ENCODE measurements at regions not wholly inside any gene's neighbourhood (a gene's known extent, or its start where the extent isn't known, plus 50 kb on each side); places are given as distances from the start of the nearest gene placed in this dataset.
"Not testable (repeated sequence)": the region's sequence is repeated elsewhere in the genome, so short reads cannot be mapped to it uniquely, and the experiment has no call there.

DNA sequence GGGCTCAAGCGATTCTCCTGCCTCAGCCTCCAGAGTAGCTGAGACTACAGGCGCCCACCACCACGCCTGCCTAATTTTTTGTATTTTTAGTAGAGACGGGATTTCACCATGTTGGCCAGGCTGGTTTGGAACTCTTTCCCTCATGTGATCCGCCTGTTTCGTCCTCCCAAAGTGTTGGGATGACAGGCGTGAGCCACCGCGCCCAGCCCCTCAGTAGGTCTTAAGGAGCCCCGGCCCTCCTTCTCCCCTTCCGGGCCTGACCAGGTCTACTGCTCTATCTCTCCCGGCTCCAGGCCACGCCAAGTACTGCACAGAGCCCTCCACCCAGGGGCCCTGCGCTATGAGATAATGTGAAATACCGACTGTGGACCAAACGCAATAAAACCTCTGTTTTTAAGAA is 785.5 kb downstream of the FOXD4L5 start:
- not testable (repeated sequence) for DNase-seq (ENCODE audit: low spot score)

DNA sequence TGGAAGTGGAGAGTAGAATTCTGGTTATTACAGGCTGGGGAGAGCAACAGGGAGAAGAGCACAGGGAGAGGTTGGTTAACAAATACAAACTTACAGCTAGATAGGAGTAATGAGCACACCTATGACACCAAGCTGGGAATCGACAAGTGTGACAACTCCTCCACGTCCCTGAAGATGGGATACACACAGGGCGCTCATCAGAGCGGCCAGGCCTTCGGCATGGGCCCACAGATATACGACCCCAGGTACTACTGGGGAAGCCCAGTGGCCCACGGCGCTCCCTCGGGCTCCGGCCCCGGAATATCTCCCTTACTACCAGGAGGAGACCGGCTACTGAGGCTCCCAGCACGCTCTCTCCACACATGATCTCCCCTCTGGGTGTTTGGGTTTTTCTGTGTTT is 786.6 kb downstream of the FOXD4L5 start:
- not testable (repeated sequence) for DNase-seq (ENCODE audit: low spot score)

DNA sequence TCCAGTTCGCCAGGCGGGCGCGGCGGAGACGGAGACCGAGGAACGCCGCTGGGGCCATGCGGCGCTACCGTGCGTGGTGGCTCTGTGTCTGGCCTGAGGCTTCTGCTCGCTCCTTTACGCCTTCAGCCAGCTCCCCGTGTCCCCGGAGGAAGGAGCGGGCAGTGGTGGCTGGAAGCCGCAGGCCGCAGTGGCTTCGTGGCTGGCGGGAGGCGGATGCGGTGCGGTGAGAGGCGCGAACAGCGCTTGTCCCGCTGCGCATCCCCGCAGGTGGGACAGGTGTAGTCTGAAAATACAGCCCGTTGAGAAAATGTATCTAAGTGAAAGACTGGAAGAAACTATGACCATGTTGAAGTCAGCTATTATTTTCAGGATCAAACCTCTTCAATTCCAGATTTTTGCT is 796.5 kb downstream of the FOXD4L5 start:
- not testable (repeated sequence) for DNase-seq (ENCODE audit: low spot score)

DNA sequence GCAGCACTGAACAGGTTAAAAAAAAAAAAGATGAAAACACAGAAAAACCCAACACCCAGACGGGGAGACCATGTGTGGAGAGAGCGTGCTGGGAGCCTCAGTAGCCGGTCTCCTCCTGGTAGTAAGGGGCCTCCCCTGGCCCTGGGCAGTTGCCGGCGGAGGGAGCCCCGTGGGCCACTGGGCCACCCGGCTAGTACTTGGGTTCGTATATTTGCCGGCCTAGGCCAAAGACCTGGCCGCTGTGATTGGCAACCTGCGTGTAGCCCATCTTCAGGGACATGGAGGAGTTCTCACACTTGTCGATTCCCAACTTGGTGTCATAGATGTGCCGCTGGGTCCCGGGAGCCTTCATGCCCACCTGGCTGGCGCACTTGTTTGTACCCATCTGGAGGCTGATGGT is 798.9 kb downstream of the FOXD4L5 start:
- not testable (repeated sequence) for DNase-seq (ENCODE audit: low spot score)

DNA sequence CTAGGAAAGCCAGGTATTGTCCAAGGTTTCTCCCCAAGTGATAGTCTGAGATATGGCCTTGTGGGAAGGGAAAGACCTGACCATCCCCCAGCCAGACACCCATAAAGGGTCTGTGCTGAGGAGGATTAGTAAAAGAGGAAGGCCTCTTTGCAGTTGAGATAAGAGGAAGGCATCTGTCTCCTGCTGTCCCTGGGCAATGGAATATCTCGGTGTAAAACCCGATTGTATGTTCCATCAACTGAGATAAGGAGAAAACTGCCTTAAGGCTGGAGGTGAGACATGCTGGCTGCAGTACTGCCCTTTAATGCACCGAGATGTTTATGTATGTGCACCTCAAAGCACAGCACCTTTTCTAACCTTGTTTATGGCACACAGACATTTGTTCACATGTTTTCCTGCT is 805.9 kb downstream of the FOXD4L5 start:
- not testable (repeated sequence) for DNase-seq (ENCODE audit: low spot score)

DNA sequence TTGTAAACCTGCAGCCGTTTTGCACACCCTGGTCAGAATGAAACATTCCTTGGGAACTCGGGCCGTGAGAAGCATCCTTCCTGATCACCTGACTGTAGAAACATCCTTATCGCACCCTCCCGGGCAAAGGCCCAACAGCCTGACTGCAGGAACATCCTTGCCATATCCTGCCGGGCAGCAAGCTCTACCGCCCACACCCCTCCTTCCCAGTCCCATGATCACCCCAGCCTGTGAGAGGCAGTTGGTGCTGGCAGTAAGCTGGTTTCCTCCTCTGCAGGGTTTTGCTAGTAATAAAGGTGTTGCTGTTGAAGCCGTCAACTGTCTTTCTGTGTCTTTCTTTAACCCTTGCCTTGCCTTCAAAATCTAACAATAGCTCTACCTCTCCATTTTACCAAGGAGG is 816.1 kb downstream of the FOXD4L5 start:
- not testable (repeated sequence) for DNase-seq (ENCODE audit: low spot score)

DNA sequence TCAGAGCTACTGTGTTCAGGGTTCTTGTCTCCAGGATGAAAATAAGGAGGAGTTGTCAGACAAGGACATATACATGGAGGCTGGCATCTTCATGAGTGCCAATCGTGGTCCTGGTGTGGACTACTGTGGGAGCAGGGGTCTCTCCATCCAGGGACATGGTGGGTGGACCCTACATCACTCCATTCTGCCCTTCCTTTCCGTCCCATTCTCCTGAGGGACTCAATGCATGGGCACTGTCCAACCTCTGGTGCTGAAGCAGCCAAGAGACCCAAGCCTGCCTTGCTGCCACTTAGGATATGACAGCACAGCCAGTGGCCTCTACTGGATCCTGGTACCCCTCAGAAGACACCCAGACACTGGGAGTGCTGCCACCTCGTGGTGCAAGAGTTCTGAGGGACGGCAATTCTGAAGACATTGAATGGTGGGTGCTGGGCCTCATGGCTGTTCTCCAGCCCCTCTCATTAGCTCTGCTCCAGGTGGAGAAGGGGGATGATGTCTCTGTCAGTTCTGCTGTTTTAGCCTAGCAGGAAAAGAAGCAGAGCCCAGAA is 818.9 kb downstream of the FOXD4L5 start:
- DNase-seq (ENCODE audit: low spot score), result not testable (repeated sequence)

DNA sequence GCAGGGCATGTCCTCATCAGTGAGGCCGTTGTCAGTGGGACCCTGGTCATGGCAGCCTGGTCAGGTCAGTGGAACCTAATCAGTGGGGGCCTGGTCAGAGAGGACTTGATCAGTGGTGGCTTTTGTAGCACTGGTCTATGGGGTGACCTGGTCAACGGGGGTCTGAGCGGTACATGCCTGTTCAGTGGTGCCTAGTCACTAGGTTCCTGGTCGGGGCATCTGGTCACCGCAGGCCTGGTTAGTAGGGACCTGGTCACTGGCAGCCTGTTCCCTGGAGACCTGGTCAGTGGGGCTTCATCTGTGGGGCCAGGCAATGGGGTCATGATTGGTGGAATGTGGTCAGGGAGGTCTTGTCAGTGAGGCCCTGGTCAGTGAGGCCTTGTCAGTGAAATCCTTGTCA is 823.1 kb downstream of the FOXD4L5 start:
- not testable (repeated sequence) for DNase-seq (ENCODE audit: low spot score)

DNA sequence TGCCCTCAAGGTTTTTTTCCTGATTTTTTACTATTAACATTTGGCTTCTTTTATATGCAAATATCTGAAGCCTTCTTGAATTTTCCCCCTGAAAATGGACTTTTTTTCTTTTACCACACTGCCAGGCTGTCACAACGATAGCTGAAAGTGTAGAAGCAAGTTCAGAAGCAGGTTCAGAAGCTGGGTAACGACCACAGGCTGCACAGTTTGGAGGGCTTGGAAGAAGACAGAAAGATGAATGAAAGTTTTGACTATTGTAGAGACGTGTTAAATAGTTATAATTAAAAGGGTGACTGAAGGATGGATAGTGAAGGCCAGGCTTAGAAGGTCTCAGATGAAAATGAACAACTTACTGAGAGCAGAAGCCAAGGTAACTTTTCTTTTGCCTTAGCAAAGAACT is 826.4 kb downstream of the FOXD4L5 start:
- DNase-seq (ENCODE audit: low spot score), result not testable (repeated sequence)

DNA sequence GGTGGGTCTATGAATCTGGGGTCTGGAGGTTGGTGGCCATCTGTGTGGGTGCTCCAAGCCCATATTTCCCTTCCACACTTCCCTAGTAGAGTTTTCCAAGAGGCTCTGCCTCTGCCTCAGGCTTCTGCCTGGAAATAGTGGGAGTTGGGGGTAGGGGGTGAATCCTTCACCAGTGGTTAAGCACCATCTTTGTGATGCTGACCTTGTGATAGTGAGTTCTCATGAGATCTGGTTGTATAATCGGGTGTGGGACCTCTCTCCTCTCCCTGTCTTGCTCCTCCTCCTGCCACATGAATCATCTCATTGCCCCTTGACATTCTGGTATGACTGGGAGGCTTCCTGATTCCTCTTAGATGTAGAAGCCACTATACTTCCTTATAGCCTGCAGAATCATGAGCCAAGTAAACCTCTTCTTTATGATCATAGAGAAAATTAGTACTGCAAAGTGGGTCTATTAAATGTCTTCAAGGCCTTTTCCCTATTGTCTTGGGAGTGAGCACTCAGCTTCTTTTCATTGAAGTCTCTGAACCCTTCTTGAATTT is 829.8 kb downstream of the FOXD4L5 start:
- not testable (repeated sequence) for DNase-seq (ENCODE audit: low spot score)

DNA sequence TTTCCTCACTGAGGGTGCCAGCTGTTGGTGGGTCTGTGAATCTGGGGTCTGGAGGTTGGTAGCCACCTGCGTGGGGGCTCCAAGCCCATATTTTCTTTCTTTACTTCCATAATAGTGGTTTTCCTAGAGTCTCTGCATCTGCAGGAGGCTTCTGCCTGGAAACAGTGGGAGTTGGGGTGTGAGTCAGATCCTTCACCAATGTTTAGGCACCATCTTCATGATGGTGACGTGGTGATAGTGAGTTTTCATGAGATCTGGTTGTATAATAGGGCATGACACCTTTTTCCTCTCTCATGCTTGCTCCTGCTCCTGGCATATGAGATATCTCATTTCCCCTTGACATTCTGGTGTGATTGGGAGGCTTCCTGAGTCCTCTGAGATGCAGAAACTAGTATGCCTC is 832.9 kb downstream of the FOXD4L5 start:
- DNase-seq (ENCODE audit: low spot score), result peak; percentile 1

DNA sequence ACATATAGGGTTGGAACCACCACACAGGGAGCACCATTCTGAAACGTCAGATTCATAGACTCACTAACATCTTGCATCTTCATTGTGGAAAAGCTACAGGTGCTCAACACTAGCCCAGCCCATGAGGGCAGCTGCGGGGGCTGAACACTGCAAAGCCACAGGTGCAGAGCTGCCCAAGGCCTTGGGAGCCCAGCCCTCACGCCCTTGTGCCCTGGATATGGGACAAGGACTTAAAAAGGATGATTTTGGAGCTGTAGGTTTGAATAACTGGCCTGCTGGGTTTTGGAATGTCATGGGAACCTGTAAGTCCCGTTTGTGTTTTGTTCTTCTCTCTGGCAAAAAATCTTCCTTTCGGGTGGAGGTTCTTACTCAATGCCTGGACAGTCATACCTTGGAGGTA is 834.4 kb downstream of the FOXD4L5 start:
- not testable (repeated sequence) for DNase-seq (ENCODE audit: low spot score)

DNA sequence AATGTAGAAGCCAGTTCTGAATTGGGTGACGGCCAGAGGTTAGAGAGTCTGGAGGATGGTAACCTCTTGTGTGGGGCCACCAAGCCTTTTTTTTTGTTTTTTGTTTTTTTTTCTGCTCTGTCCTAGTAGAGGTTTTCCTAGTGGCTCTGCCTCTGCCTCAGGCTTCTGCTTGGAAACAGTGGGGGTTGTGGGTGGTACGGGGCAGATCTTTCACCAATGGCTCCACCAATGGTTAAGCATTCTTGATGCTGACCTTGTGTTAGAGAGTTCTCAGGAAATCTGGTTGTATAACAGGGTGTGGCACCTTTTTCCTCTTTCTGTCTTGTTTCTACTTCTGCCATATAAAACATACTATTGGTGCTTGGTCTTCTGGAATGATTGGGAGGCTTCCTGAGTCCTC is 836.0 kb downstream of the FOXD4L5 start:
- DNase-seq (ENCODE audit: low spot score), result not testable (repeated sequence)

DNA sequence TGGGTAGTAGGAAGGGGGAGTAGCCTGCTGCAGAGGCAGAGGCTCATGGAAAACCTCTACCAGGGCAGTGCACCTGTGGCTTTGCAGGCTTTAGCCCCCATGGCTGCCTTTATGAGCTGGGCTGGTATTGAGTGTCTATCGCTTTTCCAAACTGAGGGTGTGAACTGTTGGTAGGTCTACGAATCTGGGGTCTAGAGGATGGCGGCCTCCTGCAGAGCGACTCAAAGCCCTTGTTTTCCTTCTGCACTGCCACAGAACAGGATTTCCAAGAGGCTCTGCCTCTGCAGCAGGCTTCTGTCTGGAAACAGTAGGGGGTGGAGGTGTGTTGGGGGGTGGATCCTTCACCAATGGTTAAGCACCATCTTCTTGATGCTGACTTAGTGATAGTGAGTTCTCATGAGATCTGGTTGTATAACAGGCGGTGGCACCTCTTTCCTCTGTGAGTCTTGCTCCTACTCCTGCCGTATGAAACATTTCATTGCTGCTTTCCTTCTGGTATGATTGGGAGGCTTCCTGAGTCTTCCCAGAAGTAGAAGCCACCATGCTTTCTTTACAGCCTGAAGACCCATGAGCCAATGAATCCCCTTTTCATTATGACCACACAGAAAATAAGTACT is 840.0 kb downstream of the FOXD4L5 start:
- DNase-seq (ENCODE audit: low spot score), result not testable (repeated sequence)

DNA sequence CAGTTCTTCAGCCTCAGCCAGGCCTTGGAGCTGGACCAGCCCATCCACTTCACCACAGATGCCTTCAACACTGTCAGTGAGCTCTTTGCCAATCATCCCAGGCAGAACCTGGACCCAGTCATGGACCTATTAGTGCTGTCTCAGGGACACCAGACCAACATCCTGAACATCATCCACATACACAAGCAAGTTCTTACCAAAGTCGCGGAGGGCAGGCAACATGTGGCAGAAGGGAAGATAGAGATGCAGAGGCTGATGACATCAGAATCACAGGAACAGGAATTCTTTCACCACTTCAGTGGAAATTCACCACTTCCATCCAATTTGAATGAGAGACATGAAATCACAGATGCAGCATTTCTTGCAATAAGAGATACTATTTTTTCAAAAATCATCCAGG is 845.3 kb downstream of the FOXD4L5 start:
- DNase-seq (ENCODE audit: low spot score), result not testable (repeated sequence)

All from hepatic stellate cell (primary cell).